GM12892 (cell line): ENCODE measurements at regions not wholly inside any gene's neighbourhood (a gene's known extent, or its start where the extent isn't known, plus 50 kb on each side); places are given as distances from the start of the nearest gene placed in this dataset.
"Not testable (repeated sequence)": the region's sequence is repeated elsewhere in the genome, so short reads cannot be mapped to it uniquely, and the experiment has no call there.

ENCODE experiments used
- DNase-seq: peaks from one replicate; pipeline ENCODE4 v3.0.0; 2011; ENCODE audit not compliant: insufficient read length
- FAIRE-seq: peaks from 2 replicates; lab custom pipeline; 2011; peaks lifted over from hg19 to GRCh38; lab: Jason Lieb, UNC
- POLR2A ChIP-seq: IDR thresholded peaks from 2 replicates; pipeline ENCODE4 v1.6.1; 2011; ENCODE audit warnings: low read depth, low read length, control low read depth
- POLR2AphosphoS5 ChIP-seq: IDR thresholded peaks from 2 replicates; pipeline ENCODE4 v1.6.1; 2011; ENCODE audit warnings: low read depth, low read length, control low read depth
- TAF1 ChIP-seq: IDR thresholded peaks from 2 replicates; pipeline ENCODE4 v1.6.1; 2011; ENCODE audit warnings: low read depth, mild to moderate bottlenecking, control low read depth, low read length, borderline replicate concordance

DNA sequence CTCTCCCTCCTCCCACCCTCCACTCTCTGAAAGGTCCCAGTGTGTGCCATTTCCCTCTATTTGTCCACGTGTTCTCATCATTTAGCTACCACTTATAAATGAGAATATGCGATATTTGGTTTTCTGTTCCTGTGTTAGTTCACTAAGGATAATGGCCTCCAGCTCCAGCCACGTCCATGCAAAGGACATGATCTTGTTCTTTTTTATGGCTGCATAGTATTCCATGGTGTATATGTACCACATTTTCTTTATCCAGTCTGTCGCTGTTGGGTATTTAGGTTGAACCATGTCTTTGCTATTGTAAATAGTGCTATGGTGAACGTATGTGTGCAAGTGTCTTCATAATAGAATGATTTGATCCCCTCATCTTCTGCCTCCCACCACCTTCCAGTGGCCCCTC is 183.7 kb upstream of the AUTS2 start:
- DNase-seq (no peak), FAIRE-seq (no peak)
- TF ChIP-seq TAF1: no peak
- no peak for TF ChIP-seq POLR2A
- TF ChIP-seq POLR2AphosphoS5: no peak

DNA sequence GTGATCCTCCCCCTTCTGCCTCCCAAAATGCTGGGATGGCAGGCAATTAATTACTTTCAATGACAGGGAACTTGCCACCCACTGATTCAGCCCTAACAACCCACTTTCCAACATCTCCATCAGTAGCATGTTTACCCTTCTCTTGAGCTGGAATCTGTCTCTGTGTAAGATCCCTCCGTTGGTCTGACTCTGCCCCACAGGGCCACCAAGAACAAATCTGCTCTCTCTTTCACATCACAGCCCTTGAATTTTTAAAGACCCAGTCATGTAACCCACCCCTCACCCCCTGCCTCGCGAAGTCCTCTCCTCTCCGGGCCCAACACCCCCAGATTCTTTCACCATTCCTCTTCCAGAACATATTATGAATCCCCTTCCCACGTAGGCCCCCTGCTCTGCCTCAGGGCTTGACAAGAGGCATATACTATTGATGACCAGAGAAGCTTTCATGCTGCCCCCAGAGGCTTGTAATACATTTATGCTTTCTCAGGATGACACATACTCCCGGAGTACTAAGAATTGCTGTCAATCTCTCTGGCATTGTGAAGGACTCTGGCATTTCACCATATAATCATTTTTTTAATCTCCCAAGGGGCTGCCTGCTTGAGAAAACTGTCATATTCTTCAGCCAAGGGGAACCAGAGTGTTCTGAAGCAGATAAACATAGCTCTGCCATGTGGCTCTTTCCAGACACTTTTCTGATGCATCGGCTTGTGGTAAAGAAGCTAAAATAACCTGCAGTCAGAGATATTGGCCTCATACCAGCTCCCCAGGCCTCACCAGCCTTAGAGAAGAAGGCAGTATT is 179.2 kb upstream of the AUTS2 start:
- no peak for TF ChIP-seq TAF1
- DNase-seq (no peak), FAIRE-seq (no peak)

DNA sequence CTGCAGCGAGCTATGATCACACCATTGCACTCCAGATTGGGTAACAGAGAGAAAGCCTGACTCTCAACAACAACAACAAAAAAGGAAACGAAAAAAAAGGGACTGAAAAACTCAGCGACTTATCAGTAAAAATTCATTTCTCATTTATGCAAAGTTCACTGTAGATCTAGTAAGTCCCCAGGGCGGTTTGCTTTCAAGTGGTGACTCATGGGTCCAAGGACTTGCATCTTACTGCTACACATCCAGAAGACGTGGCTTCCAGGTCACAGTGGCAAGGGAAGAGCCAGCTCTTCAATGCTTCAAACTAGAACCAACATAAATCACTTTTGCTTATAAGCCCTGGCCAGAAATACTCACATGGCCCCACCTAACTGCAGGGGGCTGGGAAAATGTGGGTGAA is 178.3 kb upstream of the AUTS2 start:
- no peak for FAIRE-seq
- DNase-seq: no peak
- TF ChIP-seq POLR2A (no peak), TAF1 (no peak), POLR2AphosphoS5 (no peak)

GRCh38 chr7:69422574-69422985 is 175.7 kb upstream of the AUTS2 start:
- no peak for FAIRE-seq
- no peak for DNase-seq
- TF ChIP-seq TAF1 (no peak), POLR2AphosphoS5 (no peak), POLR2A (no peak)

DNA sequence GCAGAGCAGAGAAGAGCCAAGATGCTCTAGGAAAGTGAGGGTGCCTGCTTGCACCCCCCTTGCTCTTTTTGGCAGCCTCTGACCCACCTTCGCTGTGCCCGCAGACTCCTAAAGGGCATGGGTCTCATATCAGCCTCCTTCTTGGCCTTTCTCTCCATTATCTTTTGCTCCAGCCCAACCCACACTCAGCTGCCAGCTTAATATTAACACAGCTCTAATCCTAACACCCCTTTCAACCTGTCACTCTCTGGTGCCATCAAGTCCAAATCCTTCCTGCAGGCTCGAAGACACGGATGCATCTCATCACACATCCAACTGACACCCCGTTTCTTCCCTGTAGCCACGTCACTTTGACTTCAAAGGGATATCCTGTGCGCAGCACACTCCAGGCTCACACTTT is 171.6 kb upstream of the AUTS2 start:
- TF ChIP-seq POLR2A (no peak), POLR2AphosphoS5 (no peak), TAF1 (no peak)
- FAIRE-seq: no peak
- no peak for DNase-seq

GRCh38 chr7:69428089-69428488 is 170.2 kb upstream of the AUTS2 start:
- TF ChIP-seq POLR2AphosphoS5 (no peak), POLR2A (no peak), TAF1 (no peak)
- DNase-seq: no peak
- no peak for FAIRE-seq

DNA sequence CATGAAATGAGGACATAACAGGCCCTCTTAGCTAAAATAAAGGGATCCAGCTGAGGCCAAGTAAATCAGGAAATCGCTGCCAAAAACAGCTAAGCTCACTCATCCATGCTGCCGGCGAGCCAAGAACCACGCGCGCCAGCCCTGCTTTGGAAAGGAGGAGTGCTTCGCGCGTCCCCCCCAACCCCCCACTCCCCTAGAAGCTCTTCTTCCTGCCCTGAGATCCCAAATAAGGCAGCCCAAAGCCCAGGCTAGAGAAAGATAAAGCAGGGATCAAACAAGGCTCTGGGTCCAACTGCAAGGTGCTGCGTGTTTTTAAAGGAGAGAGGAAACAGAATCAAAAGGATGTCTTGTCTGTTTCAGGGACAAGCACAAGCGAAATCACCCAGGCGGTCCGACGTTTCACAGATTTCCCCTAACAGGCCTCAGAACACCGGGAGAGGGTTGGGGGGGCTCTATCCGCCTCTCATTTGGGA is 168.3 kb upstream of the AUTS2 start:
- TF ChIP-seq POLR2AphosphoS5: no peak
- TF ChIP-seq TAF1: no peak
- TF ChIP-seq POLR2A: no peak
- no peak for FAIRE-seq
- DNase-seq: no peak

GRCh38 chr7:69430384-69431021 is 167.8 kb upstream of the AUTS2 start:
- FAIRE-seq: no peak
- DNase-seq: no peak
- TF ChIP-seq POLR2AphosphoS5 (no peak), TAF1 (no peak), POLR2A (no peak)

DNA sequence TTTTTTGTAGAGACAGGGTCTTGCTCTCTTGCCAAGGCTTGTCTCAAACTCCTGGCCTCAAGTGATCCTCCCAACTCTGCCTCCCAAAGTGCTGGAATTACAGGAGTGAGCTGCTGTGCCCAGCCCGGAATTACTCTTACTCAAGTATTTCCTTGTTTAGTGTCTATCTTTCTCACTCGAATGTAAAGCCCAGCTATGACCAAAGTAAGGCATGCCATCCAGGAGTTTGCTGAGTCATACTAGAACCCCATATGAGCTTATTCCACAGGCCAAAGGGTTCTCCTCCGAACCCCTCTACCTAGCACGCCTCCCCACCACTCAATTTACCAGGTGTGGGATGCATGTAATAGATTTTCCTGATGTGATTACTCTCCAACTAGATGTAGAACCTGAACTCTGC is 166.6 kb upstream of the AUTS2 start:
- no peak for DNase-seq
- no peak for FAIRE-seq
- no peak for TF ChIP-seq POLR2AphosphoS5
- no peak for TF ChIP-seq POLR2A
- no peak for TF ChIP-seq TAF1

- FAIRE-seq, DNase-seq: not testable (repeated sequence)
Observed at GRCh38 chr7:69432276-69432675, 166.0 kb upstream of the AUTS2 start.

GRCh38 chr7:69433081-69433480 is 165.2 kb upstream of the AUTS2 start:
- TF ChIP-seq TAF1 (no peak), POLR2A (no peak), POLR2AphosphoS5 (no peak)
- FAIRE-seq: no peak
- no peak for DNase-seq

GRCh38 chr7:69434398-69434815 is 163.9 kb upstream of the AUTS2 start:
- DNase-seq (no peak), FAIRE-seq (no peak)
- TF ChIP-seq POLR2A (no peak), TAF1 (no peak), POLR2AphosphoS5 (no peak)

- TF ChIP-seq POLR2A: no peak
- no peak for TF ChIP-seq POLR2AphosphoS5
- no peak for TF ChIP-seq TAF1
- no peak for DNase-seq
- FAIRE-seq: no peak
Observed at GRCh38 chr7:69435711-69436110, 162.6 kb upstream of the AUTS2 start.
